ENCODE measurements at regions not wholly inside any gene's neighbourhood (a gene's known extent, or its start where the extent isn't known, plus 50 kb on each side); places are given as distances from the start of the nearest gene placed in this dataset.

DNA sequence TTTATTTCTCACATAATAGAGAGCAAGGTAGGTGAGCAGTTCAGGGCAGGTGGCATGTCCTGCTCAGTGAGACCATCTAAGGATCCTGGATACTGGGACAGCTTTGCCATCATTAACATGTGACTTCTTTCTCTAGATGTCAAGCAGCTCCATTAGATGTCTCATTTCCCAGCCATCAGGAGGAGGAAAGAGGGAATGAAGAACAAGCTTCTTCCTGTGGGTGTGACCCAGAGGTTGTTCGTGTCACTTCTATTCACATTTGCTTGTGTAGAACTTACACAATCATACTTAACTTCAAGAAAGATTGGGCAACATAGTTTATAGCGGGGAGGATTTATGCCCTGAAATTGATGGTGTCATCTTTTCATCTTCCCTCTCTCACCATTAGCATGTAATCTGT is 169.2 kb upstream of the B3GALT2 start:
- DNase-seq: no peak
- Mint-ChIP-seq H3K27ac (no peak overlapping the region), H3K4me3 (no peak overlapping the region), H3K36me3 (ENCODE audit: low read depth) (no peaks in the 10 kb centered on the region), H3K27me3 (peaks cover 3% of the 10 kb centered on the region), H3K4me1 (no peaks in the 10 kb centered on the region), H3K9me3 (no peaks in the 10 kb centered on the region)
- ChIA-PET CTCF (no interaction called here), POLR2A (no interaction called here)
- ATAC-seq (ENCODE audit: low read depth): no peak
- intact Hi-C loops (cut with micrococcal nuclease): no loop called here
- TF ChIP-seq, protein P1, sequence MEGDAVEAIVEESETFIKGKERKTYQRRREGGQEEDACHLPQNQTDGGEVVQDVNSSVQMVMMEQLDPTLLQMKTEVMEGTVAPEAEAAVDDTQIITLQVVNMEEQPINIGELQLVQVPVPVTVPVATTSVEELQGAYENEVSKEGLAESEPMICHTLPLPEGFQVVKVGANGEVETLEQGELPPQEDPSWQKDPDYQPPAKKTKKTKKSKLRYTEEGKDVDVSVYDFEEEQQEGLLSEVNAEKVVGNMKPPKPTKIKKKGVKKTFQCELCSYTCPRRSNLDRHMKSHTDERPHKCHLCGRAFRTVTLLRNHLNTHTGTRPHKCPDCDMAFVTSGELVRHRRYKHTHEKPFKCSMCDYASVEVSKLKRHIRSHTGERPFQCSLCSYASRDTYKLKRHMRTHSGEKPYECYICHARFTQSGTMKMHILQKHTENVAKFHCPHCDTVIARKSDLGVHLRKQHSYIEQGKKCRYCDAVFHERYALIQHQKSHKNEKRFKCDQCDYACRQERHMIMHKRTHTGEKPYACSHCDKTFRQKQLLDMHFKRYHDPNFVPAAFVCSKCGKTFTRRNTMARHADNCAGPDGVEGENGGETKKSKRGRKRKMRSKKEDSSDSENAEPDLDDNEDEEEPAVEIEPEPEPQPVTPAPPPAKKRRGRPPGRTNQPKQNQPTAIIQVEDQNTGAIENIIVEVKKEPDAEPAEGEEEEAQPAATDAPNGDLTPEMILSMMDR (IDR thresholded peaks at IDR 0.05): no peak

DNA sequence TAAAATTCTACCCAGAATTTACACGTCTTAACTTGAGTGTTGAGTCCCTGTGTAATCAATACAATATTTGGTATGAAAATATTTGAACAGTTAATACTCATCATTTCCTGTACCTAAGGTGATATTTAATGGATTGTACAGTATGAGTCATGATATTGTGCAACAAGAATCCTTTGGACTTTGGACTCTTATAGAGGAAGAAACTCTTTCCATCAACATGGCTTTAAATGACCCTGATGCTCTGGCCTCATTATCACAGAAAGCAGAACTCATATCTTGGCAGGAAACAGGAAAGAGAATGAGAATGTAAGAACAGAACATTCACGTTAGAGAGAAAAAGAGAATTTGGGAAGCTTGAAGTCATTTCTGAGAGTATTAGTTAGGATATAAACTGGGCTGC is 168.8 kb upstream of the B3GALT2 start:
- no peak overlapping the region for H3K27ac Mint-ChIP-seq
- POLR2A ChIA-PET: no interaction called here

DNA sequence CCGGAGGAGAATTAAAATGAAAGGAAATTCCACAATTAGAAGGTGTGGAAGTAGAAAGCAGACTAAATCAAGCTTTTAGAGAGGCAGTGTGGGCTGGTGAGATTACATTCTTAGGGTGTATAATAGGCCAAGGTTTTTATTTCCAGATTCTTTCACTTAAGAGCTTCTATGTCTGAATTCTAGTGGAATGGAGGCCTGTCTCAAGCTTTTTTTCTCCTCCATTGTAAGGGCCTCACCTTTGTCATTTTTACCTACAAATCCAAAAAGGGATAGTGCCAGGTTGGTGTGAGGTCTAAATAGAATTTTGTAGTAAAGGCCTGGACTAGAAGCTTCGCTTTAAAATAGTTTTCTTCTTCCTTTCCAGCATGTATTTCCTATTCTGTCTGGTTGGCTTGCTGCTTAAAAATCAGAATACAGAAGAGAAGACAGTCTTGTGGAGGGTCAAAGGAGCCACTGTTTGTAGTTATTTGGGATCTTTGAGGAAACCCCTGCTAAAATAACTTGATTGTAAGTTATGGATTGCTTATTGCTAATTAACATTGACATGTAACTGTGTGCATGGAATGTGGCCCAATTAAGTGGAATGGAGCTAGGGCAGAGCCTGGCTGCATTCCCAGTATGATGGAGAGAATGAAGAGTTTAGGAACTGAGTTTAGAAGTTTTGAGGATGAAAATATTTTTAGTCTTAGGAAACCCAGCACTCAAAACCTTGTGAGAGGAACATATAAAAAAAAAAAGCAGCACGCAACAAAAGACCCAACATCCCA is 162.5 kb upstream of the B3GALT2 start:
- H3K4me1 Mint-ChIP-seq: no peaks in the 10 kb centered on the region
- no peak for DNase-seq
- TF ChIP-seq, protein P1 (IDR thresholded peaks at IDR 0.05): no peak
- no peak overlapping the region for H3K27ac Mint-ChIP-seq
- H3K36me3 Mint-ChIP-seq (ENCODE audit: low read depth): no peaks in the 10 kb centered on the region
- peaks cover 2% of the 10 kb centered on the region for H3K27me3 Mint-ChIP-seq
- intact Hi-C loops (cut with micrococcal nuclease): no loop called here
- H3K4me3 Mint-ChIP-seq: no peak overlapping the region
- no peaks in the 10 kb centered on the region for H3K9me3 Mint-ChIP-seq
- CTCF ChIA-PET: no interaction called here
- no peak for ATAC-seq (ENCODE audit: low read depth)
- POLR2A ChIA-PET: no interaction called here

More for the DNA sequence above, 168.8 kb upstream of the B3GALT2 start:
- H3K36me3 Mint-ChIP-seq (ENCODE audit: low read depth): no peaks in the 10 kb centered on the region
- TF ChIP-seq, protein P1 (IDR thresholded peaks at IDR 0.05): no peak
- CTCF ChIA-PET: no interaction called here
- ATAC-seq (ENCODE audit: low read depth) (no peak), DNase-seq (no peak)
- intact Hi-C loops (cut with micrococcal nuclease): no loop called here
- H3K27me3 Mint-ChIP-seq: peaks cover 2% of the 10 kb centered on the region
- H3K4me3 Mint-ChIP-seq: no peak overlapping the region
- H3K4me1 Mint-ChIP-seq: no peaks in the 10 kb centered on the region
- H3K9me3 Mint-ChIP-seq: no peaks in the 10 kb centered on the region

DNA sequence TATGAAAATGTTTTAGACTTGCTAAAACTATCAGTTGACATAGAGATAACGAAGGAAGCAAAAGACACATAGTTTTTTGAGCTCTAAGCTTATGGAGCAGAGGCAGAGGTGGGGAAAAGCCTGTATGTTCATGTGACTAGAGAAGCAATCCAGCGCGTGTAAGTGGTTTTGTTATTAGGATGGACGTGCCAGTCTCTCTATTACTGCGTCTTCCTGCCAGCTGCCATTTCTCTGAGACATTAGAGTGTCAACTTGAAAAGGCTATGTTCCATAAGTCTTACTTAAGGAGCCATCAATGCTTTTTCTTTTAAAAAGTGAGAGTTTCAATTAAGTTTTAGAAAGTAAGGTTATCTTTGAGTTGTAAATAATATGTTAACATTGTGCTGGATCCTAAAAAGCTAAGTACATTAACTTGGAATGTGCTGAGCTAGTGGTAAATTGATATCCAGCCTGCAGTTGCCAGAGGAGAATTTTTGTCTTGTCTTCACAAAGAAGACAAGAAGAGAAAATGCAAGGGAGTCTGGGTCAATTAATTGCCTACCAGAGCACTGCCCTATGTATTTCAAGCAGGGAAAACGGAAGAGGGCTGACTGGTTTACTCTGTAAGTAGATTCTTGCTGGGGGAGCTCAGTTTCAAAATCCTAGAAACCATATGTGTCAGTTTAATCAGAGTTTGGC is 161.8 kb upstream of the B3GALT2 start:
- POLR2A ChIA-PET: no interaction called here
- ATAC-seq (ENCODE audit: low read depth) (no peak), DNase-seq (no peak)
- intact Hi-C loops (cut with micrococcal nuclease): no loop called here
- TF ChIP-seq, protein P1 (IDR thresholded peaks at IDR 0.05): no peak
- no peaks in the 10 kb centered on the region for H3K4me1 Mint-ChIP-seq
- H3K27ac Mint-ChIP-seq: no peak overlapping the region
- no peaks in the 10 kb centered on the region for H3K36me3 Mint-ChIP-seq (ENCODE audit: low read depth)
- no peaks in the 10 kb centered on the region for H3K27me3 Mint-ChIP-seq
- no peaks in the 10 kb centered on the region for H3K9me3 Mint-ChIP-seq
- H3K4me3 Mint-ChIP-seq: no peak overlapping the region
- CTCF ChIA-PET: no interaction called here

DNA sequence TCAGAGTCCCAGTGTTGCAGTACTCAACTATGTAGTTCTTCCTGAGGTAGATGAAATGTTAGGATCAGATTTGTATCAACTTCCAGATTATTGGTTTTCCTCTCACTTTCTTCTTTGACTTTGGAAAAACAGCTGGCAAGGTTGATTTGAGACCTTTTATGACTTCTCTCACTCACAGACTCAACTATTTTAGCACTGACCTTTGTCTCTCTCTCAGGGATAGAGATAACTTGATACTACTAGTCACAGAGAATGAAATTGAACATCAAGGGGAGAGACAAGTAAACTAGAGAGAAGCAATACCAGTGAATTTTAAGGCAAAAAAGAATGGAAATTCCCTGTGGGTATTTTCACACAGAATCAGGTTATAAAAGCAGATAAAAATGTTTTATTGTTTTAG is 159.7 kb upstream of the B3GALT2 start:
- no peaks in the 10 kb centered on the region for H3K36me3 Mint-ChIP-seq (ENCODE audit: low read depth)
- TF ChIP-seq, protein P1 (IDR thresholded peaks at IDR 0.05): no peak
- H3K4me3 Mint-ChIP-seq: no peak overlapping the region
- no peaks in the 10 kb centered on the region for H3K27me3 Mint-ChIP-seq
- intact Hi-C loops (cut with micrococcal nuclease): no loop called here
- ChIA-PET CTCF (no interaction called here), POLR2A (no interaction called here)
- no peak for ATAC-seq (ENCODE audit: low read depth)
- H3K4me1 Mint-ChIP-seq: no peaks in the 10 kb centered on the region
- no peak overlapping the region for H3K27ac Mint-ChIP-seq
- DNase-seq: no peak
- H3K9me3 Mint-ChIP-seq: no peaks in the 10 kb centered on the region
